Right cardiac atrium (tissue), 5 donors: ENCODE measurements at regions not wholly inside any gene's neighbourhood (a gene's known extent, or its start where the extent isn't known, plus 50 kb on each side); places are given as distances from the start of the nearest gene placed in this dataset.

ENCODE experiments used
- ATAC-seq, 2 donors: fragments of 200-7000 bp; cut with Tn5 transposase; one replicate each; pipeline versions ENCODE4 v1.8.0 to v1.9.1; 2020; ENCODE audit warnings: moderate library complexity in 2 of 2, mild to moderate bottlenecking in 1 of 2
- DNase-seq, 3 donors: peaks; one replicate each; pipeline ENCODE4 v3.0.0-alpha.2; 2020
- H3K27ac ChIP-seq: one replicate; pipeline ENCODE4 v1.5.1; 2013; ENCODE audit warnings: mild to moderate bottlenecking, low read length, control low read depth, moderate library complexity
- H3K27me3 ChIP-seq: one replicate; pipeline ENCODE4 v1.6.1; 2013; ENCODE audit not compliant: control insufficient read depth, insufficient read depth
- H3K4me1 ChIP-seq: one replicate; pipeline ENCODE4 v1.6.1; 2013; ENCODE audit warnings: low read length; ENCODE audit not compliant: control insufficient read depth, insufficient read depth
- H3K4me3 ChIP-seq: one replicate; pipeline ENCODE4 v1.5.1; 2013; ENCODE audit warnings: low read length, control low read depth
- H3K9me3 ChIP-seq: one replicate; pipeline ENCODE4 v1.6.1; 2013; ENCODE audit warnings: low read length; ENCODE audit not compliant: control insufficient read depth
- WGBS: extraction: QIAGEN DNeasy Blood & Tissue Kit; methylation state at CpG from one replicate; pipeline ENCODE4 v1.1.7; 2013; 5-methylcytosine and 5-hydroxymethylcytosine counted together
- intact Hi-C, 4 donors: fragments of 100-400 bp; cut with DNase I; formaldehyde crosslinking; loops; one replicate each; pipeline versions ENCODE4 v1.11.0 to v1.14.0; 2022 to 2023
- donor health status: healthy with polysubstance abuse.
- donor health status: DM: no; HTN: yes; CAD: no.
- donor health status: DM: no; HTN: no; CAD: no.
- donor health status: DM: no; HTN: yes; CAD: no; lungs with severe emphysema.
- donor health status: DM: yes; HTN: yes; CAD: no.

DNA sequence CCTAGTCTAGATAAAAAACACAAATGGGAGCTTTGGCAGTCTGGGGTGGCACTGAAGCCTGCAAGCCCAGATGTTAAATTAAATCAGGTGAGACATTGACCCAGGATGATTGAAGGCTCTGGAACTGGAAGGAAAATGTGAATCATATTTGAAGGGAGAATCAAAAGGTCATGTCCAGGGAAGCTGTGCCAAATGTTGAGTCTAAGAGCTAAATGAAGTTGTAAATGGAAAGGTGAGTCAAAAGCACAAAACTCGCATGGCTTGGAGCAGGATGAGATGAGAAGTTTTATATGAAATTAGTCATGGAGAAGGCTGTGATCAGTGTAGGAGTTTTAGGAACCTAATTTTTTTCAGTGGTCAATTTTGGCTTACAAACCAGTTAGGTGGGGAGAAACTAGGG lies 301.1 kb downstream of the BLID start:
- intact Hi-C loops = no loop called here
- Histone ChIP-seq H3K27ac (no peak overlapping the region), H3K4me1 (no peaks in the 10 kb centered on the region), H3K27me3 (no peaks in the 10 kb centered on the region), H3K4me3 (no peak overlapping the region), H3K9me3 (no peaks in the 10 kb centered on the region)
- WGBS = 88% methylated on average over 1 of the region's 1 CpG
- ATAC-seq (no peak), DNase-seq (no peak)

DNA sequence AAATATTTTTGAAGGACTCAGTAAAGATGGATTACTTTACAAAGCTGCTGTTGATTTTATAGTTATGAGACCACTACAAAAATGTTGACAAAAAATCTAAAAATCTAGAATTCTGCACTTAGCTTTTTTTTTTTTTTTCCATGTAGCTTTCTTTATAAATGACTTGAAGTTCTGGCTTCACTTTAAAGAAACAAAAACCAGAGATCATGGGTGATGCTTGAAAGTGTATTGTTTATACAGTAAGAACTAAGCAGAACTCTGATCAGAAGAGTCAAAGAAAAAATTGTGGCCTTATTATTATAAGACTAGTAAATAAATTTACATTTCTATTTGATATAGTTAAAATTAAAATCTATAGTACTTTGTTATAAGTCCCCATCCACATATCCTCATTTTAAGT lies 301.7 kb downstream of the BLID start:
- Histone ChIP-seq H3K27me3 (no peaks in the 10 kb centered on the region), H3K9me3 (no peaks in the 10 kb centered on the region), H3K4me3 (no peak overlapping the region), H3K4me1 (no peaks in the 10 kb centered on the region), H3K27ac (no peak overlapping the region)
- ATAC-seq (no peak), DNase-seq (no peak)
- intact Hi-C loops = no loop called here

- H3K4me3 ChIP-seq = no peak overlapping the region
- WGBS = 57% methylated on average over 4 of the region's 4 CpGs
- no peaks in the 10 kb centered on the region for H3K4me1 ChIP-seq
- no peak overlapping the region for H3K27ac ChIP-seq
- intact Hi-C loops = no loop called here
- ATAC-seq (no peak), DNase-seq (no peak)
- no peaks in the 10 kb centered on the region for H3K27me3 ChIP-seq
- H3K9me3 ChIP-seq = no peaks in the 10 kb centered on the region
Observed at GRCh38 chr11:121810291-121810690, 305.7 kb downstream of the BLID start.

DNA sequence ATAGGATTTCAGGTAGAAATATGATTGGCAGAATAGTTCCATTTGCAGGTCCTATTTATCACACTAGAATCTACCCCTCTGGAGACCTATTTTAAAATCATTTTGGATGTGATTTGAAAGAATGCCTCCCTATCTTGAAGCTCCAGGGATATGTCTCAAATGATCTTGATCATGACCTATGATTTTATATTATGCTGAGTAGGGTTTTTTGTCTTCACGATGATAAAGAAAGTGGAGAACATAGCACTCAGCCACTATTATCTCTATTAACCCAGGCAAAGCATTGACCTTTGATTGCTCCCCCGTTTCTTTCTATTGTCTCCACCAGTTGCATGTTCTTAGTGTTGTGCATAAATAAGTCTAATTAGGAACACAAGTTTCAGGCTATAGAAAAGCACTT lies 307.9 kb downstream of the BLID start:
- H3K27me3 ChIP-seq = no peaks in the 10 kb centered on the region
- H3K9me3 ChIP-seq = no peaks in the 10 kb centered on the region
- intact Hi-C loops = no loop called here
- 62% methylated on average over 2 of the region's 2 CpGs for WGBS
- ATAC-seq = no peak
- DNase-seq = no peak
- H3K4me1 ChIP-seq = no peaks in the 10 kb centered on the region
- no peak overlapping the region for H3K27ac ChIP-seq
- H3K4me3 ChIP-seq = no peak overlapping the region

- Histone ChIP-seq H3K4me1 (no peaks in the 10 kb centered on the region), H3K9me3 (no peaks in the 10 kb centered on the region), H3K4me3 (no peak overlapping the region), H3K27me3 (no peaks in the 10 kb centered on the region), H3K27ac (no peak overlapping the region)
- intact Hi-C loops = no loop called here
- 98% methylated on average over 2 of the region's 2 CpGs for WGBS
- ATAC-seq (no peak), DNase-seq (no peak)
Observed at GRCh38 chr11:121807051-121807450, 309.0 kb downstream of the BLID start.

DNA sequence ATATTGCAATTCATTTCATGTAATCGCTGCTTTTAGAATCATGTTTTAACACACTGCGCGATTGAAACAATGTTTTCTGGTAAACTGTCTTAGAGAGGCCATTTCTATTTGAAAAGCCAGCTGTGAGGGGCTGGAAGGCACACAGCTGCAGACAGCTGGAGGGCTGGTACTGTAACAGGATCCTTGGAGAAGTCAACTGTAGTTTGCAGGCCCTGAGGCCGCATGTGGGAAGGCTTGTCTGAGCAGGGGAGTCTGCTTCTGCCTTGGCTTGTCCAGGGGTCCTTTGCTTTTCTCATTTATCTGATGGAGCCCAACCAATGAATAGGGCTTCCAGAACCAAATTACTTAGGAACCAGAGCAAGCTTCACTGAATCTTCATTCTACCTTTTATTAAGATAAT lies 313.5 kb downstream of the BLID start:
- no peaks in the 10 kb centered on the region for H3K27me3 ChIP-seq
- intact Hi-C loops = no loop called here
- peak; percentile 56 to 84 (median 83) for DNase-seq
- no peaks in the 10 kb centered on the region for H3K4me1 ChIP-seq
- ATAC-seq = peak; percentile 59 to 65
- H3K4me3 ChIP-seq = no peak overlapping the region
- H3K27ac ChIP-seq = no peak overlapping the region
- WGBS = 65% methylated on average over 4 of the region's 4 CpGs
- no peaks in the 10 kb centered on the region for H3K9me3 ChIP-seq

GRCh38 chr11:121801781-121802180 lies 314.2 kb downstream of the BLID start:
- Histone ChIP-seq H3K4me1 (no peaks in the 10 kb centered on the region), H3K27ac (no peak overlapping the region), H3K4me3 (no peak overlapping the region), H3K9me3 (no peaks in the 10 kb centered on the region), H3K27me3 (no peaks in the 10 kb centered on the region)
- no peak for ATAC-seq
- intact Hi-C loops = no loop called here
- DNase-seq = no peak
- 81% methylated on average over 5 of the region's 5 CpGs for WGBS

DNA sequence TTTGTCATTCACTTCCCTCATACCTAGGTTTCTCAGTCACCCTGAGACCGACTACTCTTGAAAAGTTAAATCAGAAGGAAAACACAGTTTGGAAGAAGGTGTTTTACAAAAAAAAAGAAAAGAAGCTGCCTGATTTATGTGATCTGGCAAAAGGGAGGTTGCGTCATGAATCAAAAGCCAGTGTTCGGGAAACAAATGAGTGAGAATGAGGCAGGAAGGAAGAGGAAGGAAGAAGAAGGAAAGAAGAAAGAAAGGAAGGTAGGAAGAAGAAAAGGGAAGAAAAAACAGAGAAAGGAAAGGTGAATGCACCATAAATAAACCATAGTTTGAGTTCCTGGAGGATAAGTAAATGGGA lies 314.6 kb downstream of the BLID start:
- Histone ChIP-seq H3K27ac (no peak overlapping the region), H3K4me1 (no peaks in the 10 kb centered on the region), H3K27me3 (no peaks in the 10 kb centered on the region), H3K9me3 (no peaks in the 10 kb centered on the region), H3K4me3 (no peak overlapping the region)
- 44% methylated on average over 3 of the region's 3 CpGs for WGBS
- intact Hi-C loops = no loop called here
- DNase-seq (no peak), ATAC-seq (no peak)

DNA sequence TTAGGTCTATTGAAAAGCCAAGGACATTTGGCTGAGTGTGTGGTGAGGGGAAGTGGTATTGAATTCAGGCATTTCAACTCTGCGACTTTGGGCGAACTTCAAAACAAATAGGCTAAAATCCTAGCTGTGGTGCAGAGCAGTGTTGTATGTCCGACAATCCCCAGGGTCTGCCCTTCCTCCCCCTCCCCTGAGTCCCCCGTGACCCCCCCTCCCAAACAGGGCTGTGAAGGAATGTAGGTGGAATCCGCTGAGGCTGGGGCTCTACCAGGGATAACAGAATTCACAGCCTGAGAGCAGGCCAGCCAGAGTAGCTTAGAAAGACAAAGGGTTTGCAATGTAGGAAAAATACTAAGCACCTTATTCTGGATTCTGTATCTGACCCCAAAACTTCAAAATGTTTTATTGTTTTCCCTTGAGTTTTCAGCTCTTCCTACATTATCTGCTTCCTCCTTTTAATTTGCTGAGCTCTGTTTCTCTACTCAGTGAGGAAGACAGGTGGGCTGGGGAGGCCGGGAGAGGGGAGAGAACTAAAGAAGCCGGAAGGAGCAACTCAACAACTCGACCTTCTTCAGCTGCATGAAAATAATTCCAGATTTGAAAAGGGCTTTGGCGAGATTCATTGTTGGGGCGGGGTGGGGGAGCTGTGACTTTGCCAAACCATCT lies 315.2 kb downstream of the BLID start:
- H3K4me3 ChIP-seq = no peak overlapping the region
- no peaks in the 10 kb centered on the region for H3K4me1 ChIP-seq
- intact Hi-C loops = no loop called here
- H3K9me3 ChIP-seq = no peaks in the 10 kb centered on the region
- H3K27me3 ChIP-seq = no peaks in the 10 kb centered on the region
- H3K27ac ChIP-seq = no peak overlapping the region
- DNase-seq (peak in 2 of 3 donors; percentile 46 to 59), ATAC-seq (peak; percentile 32 to 61)
- 21% methylated on average over 10 of the region's 10 CpGs for WGBS

GRCh38 chr11:121800240-121800639 lies 315.8 kb downstream of the BLID start:
- ATAC-seq (no peak), DNase-seq (no peak)
- Histone ChIP-seq H3K4me1 (no peaks in the 10 kb centered on the region), H3K4me3 (no peak overlapping the region), H3K27ac (no peak overlapping the region), H3K9me3 (no peaks in the 10 kb centered on the region), H3K27me3 (no peaks in the 10 kb centered on the region)
- intact Hi-C loops = no loop called here

- Histone ChIP-seq H3K27me3 (no peaks in the 10 kb centered on the region), H3K9me3 (no peaks in the 10 kb centered on the region), H3K27ac (no peak overlapping the region), H3K4me3 (no peak overlapping the region), H3K4me1 (no peaks in the 10 kb centered on the region)
- intact Hi-C loops = no loop called here
- ATAC-seq (no peak), DNase-seq (no peak)
- WGBS = 92% methylated on average over 3 of the region's 3 CpGs
Observed at GRCh38 chr11:121797496-121797895, 318.5 kb downstream of the BLID start.

DNA sequence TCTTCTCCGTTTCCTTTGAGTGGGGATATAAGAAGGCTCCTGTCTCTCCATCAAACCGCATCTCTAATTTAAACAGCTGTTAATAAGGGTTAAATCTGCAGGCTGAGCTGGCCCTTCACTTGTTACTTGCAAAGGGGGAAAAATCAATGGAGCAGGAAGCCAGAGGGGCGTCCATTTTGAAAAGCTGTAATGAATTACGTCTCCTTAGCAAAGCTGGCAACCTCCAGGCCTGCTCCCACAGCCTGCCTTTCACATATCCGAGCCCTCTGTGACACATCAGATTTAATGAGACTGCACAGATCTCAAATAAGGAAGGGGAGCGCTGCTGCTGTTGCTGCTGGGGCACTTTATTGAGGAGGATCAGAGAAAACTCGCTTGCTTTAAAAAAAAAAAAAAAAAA lies 320.8 kb downstream of the BLID start:
- no peak for ATAC-seq

More for the DNA sequence above, 320.8 kb downstream of the BLID start:
- WGBS = 90% methylated on average over 7 of the region's 7 CpGs
- no peak for DNase-seq
- Histone ChIP-seq H3K4me1 (no peaks in the 10 kb centered on the region), H3K27me3 (no peaks in the 10 kb centered on the region), H3K27ac (no peak overlapping the region), H3K4me3 (no peak overlapping the region), H3K9me3 (no peaks in the 10 kb centered on the region)
- intact Hi-C loops = no loop called here
